ENCODE measurements at regions not wholly inside any gene's neighbourhood (a gene's known extent, or its start where the extent isn't known, plus 50 kb on each side); places are given as distances from the start of the nearest gene placed in this dataset.

DNA sequence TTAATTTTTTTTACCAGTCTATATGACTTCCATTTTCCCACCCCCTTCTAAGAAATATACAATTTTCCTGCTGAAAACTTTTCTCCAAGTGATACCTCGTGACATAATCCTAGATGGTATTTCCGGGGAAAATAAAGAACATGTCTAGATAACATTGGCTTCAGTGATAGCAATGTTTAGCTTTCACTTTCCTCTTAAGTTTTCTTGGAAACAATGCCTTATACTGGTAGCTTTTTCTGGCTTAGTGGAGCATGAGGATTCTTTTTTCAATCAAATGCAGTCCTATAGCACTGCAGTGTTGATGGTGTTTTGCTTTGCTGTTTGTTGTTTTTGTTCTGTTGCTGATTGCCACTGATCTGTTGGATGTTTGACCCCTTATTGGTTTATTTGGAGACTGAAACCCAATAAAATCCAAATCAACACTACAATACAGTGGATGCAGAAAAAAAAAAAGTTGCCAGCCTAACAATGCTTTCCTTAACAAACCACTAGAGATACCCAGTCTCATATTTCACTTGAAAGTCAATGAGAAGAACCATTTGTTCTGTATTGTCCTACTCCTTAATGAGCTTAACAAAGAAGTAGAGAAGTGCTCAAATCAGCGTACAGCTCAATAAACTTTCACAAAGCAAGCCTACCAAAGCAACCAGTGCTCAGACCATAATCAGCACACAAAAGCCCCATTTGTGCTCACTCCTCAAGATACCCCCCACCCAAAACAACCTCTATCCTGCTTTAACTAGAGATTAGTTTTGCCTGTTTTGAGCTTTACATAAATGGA is 74.2 kb upstream of the GRAMD2B start:
- TF ChIP-seq, protein P1, sequence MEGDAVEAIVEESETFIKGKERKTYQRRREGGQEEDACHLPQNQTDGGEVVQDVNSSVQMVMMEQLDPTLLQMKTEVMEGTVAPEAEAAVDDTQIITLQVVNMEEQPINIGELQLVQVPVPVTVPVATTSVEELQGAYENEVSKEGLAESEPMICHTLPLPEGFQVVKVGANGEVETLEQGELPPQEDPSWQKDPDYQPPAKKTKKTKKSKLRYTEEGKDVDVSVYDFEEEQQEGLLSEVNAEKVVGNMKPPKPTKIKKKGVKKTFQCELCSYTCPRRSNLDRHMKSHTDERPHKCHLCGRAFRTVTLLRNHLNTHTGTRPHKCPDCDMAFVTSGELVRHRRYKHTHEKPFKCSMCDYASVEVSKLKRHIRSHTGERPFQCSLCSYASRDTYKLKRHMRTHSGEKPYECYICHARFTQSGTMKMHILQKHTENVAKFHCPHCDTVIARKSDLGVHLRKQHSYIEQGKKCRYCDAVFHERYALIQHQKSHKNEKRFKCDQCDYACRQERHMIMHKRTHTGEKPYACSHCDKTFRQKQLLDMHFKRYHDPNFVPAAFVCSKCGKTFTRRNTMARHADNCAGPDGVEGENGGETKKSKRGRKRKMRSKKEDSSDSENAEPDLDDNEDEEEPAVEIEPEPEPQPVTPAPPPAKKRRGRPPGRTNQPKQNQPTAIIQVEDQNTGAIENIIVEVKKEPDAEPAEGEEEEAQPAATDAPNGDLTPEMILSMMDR (IDR thresholded peaks at IDR 0.05), result no peak
- TF ChIP-seq POLR2A (IDR thresholded peaks at IDR 0.05), result no peak

All from lower leg skin (tissue), 3 donors.